NCI-H2107 treated with DMSO at 0.1 percent for 48 hours (cell line): ENCODE measurements at regions not wholly inside any gene's neighbourhood (a gene's known extent, or its start where the extent isn't known, plus 50 kb on each side); places are given as distances from the start of the nearest gene placed in this dataset.

Experiments used
- DNase-seq: peaks from one replicate; lab custom pipeline; 2025; ENCODE audit not compliant: unreplicated experiment; lab: John Stamatoyannopoulos, UW

DNA sequence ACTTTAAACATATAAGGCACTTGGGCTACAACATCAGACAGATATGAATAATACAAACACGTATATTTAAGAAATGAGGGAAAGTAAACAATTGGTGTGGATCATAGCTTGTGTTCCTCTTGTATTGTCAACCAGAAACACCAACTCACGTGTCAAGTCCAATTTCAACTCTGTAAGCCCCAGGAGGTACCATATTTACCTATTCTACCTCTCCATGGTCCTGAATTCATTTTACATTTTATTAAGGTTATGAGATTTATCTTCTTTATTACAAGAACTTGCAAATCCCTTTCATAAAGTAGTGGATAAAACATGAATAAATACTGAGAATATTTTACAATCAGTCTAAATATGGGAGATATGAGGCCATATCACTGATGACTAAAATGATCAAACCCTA is 501.6 kb downstream of the MAT2B start:
- no peak for DNase-seq

DNA sequence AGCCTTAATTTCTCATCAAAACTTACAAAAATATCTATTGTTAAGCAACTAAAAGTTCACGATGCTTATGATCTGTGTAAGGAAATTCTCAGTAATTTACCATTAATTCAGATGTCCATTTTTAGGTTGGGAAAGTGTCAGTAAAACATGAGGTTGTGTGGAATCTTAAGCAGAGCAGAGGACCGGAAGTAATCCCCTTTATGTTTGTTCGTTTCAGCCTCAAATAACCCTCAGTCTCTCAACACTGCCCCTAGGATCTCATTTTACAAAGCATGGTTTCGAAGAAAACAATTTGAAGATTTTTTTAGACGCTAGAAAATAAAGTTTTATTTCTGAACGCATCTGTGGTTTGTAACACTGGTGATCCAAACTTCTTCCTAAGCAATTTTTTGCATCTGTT is 504.2 kb downstream of the MAT2B start:
- no peak for DNase-seq

DNA sequence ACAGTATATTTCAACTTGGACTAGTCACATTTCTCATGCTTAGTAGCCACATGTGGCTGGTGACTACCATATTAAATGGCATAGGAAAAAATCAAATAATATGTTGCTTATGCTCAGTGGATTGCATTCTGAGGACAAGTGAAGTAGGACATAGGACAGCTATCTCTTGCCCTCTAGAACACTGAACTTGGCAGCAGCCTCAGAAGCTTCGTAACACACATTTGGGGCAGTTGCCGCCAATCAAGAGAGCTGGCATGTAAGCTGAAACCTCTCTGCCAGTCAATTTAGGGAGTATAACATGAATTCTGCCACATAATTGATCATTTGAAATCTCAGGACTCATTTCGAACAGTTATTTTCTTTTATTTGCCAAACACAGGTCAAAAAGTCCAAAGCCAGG is 505.5 kb downstream of the MAT2B start:
- DNase-seq, result no peak

- DNase-seq, result no peak
Observed at GRCh38 chr5:164012371-164012770, 507.0 kb downstream of the MAT2B start.

DNA sequence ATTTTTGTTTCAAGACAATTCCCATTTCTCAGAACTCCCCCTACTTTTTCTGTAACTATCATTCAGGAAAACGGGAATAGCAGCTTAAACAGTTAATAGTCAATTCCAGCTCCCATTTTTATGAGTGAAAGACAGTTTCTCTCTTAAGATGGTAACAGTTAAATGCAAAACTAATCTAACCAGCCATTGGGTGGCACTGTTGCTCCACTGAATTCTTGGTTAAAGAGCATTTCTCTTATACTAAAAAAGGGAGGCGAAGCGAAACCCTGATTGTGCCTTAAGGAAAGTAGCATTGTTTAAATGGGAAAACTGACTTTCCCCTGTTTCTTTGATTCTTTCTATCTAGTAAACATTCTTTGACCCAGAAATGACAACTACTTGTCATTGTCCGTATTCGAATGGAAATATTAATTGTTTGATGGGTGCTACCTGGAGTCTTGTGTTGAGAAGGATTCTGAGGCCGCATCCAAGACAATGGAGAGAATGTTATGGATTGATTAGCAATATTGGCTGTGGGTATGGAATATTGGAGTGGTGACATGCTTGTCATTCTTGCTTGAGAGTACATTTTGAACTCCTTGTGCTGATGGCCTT is 507.8 kb downstream of the MAT2B start:
- DNase-seq, result peak; percentile 20

GRCh38 chr5:164020116-164020515 is 514.7 kb downstream of the MAT2B start:
- DNase-seq, result no peak

DNA sequence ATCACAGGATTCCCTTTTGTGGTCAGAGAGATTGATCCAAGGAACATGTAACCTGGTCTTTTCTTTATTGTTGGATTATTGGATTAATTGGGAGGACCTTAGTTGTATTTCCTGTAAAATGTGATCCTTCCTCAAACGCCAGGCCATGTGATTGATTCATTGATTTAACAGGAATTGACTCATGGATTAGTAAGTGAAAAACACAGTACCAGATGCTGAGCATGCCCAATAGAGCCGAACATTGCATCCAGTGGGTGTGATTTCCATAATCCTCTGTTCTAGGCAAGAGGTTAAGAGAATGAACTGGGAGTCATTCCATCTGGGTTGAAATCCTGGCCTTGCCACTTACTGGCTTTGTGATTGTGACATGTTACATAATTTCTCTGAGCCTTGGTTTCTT is 522.3 kb downstream of the MAT2B start:
- no peak for DNase-seq

GRCh38 chr5:164038128-164038783 is 532.8 kb downstream of the MAT2B start:
- no peak for DNase-seq

DNA sequence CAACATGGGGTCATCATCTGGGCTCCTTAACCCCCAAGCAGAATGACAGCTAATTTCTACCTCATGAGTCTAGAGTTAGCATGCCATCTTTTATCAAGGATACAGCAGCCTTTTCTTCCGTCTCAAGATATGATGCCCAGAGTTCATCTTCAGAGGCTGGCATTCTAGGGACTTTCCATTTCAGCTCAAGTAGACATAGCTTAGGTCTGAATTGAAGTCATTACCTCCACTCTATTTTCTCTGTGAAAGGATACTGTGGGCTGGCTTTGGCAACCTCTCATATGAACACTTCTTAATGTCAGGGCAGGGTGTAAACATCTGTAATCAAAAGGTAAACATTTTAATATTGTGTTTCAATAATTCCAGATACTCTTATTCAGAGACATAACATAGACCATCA is 535.7 kb downstream of the MAT2B start:
- DNase-seq, result no peak

- no peak for DNase-seq
Observed at GRCh38 chr5:164048359-164048926, 543.0 kb downstream of the MAT2B start.

- DNase-seq, result no peak
Observed at GRCh38 chr5:164051745-164052144, 546.3 kb downstream of the MAT2B start.

GRCh38 chr5:164052536-164053093 is 547.2 kb downstream of the MAT2B start:
- DNase-seq, result no peak

GRCh38 chr5:164053123-164053522 is 547.7 kb downstream of the MAT2B start:
- DNase-seq, result no peak

DNA sequence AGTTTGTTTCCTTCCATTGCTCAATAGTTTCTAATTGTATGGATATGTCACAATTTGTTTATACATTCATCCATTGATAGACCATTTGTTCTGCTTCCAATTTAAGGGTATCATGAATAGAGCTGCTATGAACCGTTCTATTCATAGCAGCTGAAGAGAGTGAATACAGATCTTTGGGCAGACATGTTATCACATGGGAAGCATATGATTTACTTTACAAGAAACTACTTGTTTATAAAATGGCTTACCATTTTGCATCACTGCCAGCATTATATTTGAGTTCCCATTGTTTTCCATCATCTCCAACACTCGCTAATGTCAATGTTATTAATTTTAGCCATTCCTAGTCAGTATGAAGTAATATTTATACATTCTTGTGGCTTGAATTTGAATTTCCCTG is 549.0 kb downstream of the MAT2B start:
- DNase-seq, result no peak

GRCh38 chr5:164057121-164057520 is 551.7 kb downstream of the MAT2B start:
- DNase-seq, result no peak

DNA sequence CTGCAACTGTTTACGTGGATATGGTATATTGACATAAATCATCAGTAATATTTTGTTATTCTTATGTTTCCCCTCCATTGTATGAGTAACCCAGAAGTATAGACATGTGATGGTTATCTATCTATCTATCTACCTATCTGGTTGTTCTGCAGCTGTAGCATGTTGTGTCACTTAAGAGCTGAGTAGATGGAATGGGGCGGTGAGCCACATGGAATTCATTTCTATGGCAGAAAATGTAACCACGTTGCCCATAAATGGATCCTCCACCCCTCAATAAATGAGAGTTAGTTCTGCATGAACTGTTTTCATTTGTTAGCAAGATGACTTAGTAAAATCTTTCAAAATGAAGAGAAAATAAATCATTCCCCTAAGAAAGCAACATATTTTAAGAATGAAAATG is 553.2 kb downstream of the MAT2B start:
- DNase-seq, result no peak

DNA sequence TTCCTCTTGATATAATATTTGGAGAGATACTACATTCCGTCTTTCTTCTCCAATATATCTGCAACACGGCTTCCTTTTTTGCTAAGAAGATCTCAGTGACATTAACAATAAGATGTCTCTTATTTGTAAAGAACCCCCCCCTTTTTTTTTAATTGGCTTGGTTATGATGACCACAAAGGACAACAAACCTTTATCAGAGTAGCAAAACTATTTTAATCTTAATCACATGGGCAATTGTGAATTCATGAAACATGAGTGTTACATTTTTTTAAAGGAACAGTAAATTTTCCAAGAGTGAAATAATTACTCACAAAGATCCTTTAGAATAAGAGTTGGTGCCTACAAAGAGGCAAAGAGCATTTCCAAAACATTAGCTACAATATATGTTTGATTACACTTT is 554.1 kb downstream of the MAT2B start:
- DNase-seq, result no peak

DNA sequence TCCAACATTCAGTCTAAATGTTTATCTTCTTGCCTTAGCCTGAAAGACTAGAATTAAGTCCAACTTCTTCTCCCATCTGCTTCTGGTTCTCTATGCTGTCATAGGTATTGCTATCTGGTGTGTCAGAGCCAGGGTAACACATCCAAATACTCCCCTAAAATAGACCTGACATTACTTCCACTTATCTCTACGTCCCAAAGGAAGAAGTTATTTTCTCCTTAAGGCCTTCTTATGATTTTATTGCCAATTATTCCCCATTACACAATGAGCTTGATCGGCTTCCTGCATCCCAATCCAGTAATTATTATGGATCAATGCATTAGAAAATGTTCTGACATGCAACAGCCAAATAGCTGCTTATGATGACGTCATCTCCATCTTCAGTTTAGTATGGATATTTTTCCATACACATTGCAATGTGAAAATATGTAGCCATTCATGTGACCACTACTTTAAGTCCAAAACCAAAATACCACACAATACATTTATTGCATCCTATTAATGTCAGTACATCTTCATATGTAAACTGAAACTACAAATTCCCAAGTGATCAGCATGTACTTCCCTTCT is 555.5 kb downstream of the MAT2B start:
- no peak for DNase-seq

DNA sequence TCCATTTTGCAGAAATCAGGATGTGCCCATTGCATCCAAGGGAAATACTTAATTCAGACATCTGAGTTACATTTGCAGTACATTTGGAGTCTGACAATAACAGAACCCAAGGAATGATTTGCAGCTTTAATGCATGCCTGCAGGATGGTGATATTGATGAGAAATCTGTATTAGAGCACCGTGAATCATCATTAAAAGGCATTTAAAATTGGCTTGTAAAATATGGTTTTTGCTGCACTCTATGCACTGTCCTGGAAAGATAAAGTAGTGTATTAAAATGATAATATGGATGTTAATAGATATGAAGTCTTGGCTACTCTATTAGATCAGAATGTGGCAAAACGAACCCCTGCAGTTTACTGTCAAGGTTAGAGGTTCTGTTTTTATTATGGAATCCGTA is 556.9 kb downstream of the MAT2B start:
- no peak for DNase-seq

GRCh38 chr5:164065266-164065665 is 559.8 kb downstream of the MAT2B start:
- no peak for DNase-seq

- no peak for DNase-seq
Observed at GRCh38 chr5:164071671-164072070, 566.3 kb downstream of the MAT2B start.

DNA sequence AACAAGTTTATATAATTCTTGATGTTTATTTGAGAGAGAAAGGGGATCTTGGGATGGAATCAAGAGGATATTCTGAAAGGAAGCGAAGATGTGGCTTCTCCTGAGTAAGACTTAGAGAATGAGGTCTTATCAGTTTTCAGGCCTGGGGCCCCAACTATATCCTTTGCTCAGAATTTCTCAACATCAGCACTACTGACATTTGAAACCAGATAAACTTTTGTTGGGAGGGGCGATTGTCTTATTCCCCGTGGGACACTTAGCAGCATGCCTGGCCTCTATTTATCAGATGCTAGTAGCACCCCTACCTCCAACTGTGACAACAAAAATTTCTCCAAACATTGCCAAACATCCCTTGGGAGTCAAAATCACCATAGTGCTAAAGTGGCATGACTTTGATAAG is 567.7 kb downstream of the MAT2B start:
- DNase-seq, result no peak
